ENCODE measurements at regions not wholly inside any gene's neighbourhood (a gene's known extent, or its start where the extent isn't known, plus 50 kb on each side); places are given as distances from the start of the nearest gene placed in this dataset.

GRCh38 chr4:120977435-120977997 is 55.0 kb upstream of the PRDM5 start:
- no peak overlapping the region for H3K27ac Mint-ChIP-seq (ENCODE audit: low read depth, unreplicated experiment)
- ChIA-PET CTCF (interaction anchor here (0.7 to 1.3 kb wide), 3 partner anchors 11 to 59 kb away, joined by 3 read pairs; no protein-coding TSS in a partner anchor), POLR2A (no interaction called here)
- no peaks in the 10 kb centered on the region for H3K4me1 Mint-ChIP-seq (ENCODE audit: insufficient read depth, unreplicated experiment)
- peak; percentile 57 for DNase-seq (ENCODE audit: unreplicated experiment)
- no peaks in the 10 kb centered on the region for H3K36me3 Mint-ChIP-seq (ENCODE audit: insufficient read depth, unreplicated experiment)
- no peaks in the 10 kb centered on the region for H3K27me3 Mint-ChIP-seq (ENCODE audit: insufficient read depth, unreplicated experiment)
- H3K9me3 Mint-ChIP-seq (ENCODE audit: unreplicated experiment) = no peaks in the 10 kb centered on the region
- H3K4me3 Mint-ChIP-seq (ENCODE audit: unreplicated experiment) = no peak overlapping the region
- BruUV-seq (replicated peaks) = no TSS peak
- intact Hi-C loops (cut with micrococcal nuclease) = loop anchor here (2.0 kb wide), 1 partner anchor 259 kb away; no protein-coding TSS in a partner anchor
- TF ChIP-seq, protein P1, sequence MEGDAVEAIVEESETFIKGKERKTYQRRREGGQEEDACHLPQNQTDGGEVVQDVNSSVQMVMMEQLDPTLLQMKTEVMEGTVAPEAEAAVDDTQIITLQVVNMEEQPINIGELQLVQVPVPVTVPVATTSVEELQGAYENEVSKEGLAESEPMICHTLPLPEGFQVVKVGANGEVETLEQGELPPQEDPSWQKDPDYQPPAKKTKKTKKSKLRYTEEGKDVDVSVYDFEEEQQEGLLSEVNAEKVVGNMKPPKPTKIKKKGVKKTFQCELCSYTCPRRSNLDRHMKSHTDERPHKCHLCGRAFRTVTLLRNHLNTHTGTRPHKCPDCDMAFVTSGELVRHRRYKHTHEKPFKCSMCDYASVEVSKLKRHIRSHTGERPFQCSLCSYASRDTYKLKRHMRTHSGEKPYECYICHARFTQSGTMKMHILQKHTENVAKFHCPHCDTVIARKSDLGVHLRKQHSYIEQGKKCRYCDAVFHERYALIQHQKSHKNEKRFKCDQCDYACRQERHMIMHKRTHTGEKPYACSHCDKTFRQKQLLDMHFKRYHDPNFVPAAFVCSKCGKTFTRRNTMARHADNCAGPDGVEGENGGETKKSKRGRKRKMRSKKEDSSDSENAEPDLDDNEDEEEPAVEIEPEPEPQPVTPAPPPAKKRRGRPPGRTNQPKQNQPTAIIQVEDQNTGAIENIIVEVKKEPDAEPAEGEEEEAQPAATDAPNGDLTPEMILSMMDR (IDR thresholded peaks at IDR 0.05; ENCODE audit: unreplicated experiment) = peak; percentile 38

DNA sequence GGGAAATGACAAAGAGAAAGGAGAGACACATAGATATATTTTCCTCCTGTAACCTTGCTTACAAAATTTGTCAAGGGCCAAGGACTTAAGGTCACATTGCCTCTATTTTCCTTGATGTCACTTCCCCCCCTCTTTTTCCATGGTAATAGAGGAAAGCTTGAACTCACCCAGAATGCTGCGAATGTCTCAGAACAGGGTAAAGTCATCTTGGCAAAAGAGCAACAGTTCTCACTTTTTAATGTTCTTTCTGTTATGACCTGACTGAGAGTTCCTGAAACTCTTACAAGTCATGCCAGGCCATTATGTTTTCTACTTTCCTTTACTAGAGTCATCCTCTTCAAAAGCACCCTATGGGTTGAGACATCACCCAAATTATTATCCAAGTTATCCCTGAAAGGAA is 50.7 kb upstream of the PRDM5 start:
- no peak overlapping the region for H3K4me3 Mint-ChIP-seq (ENCODE audit: unreplicated experiment)
- no peak for DNase-seq (ENCODE audit: unreplicated experiment)
- no peaks in the 10 kb centered on the region for H3K36me3 Mint-ChIP-seq (ENCODE audit: insufficient read depth, unreplicated experiment)
- H3K4me1 Mint-ChIP-seq (ENCODE audit: insufficient read depth, unreplicated experiment) = no peaks in the 10 kb centered on the region
- intact Hi-C loops (cut with micrococcal nuclease) = no loop called here
- no peaks in the 10 kb centered on the region for H3K9me3 Mint-ChIP-seq (ENCODE audit: unreplicated experiment)
- ChIA-PET POLR2A (interaction anchor here (0.7 kb wide), 1 partner anchor 15 kb away, joined by 3 read pairs; no protein-coding TSS in a partner anchor), CTCF (no interaction called here)
- no peaks in the 10 kb centered on the region for H3K27me3 Mint-ChIP-seq (ENCODE audit: insufficient read depth, unreplicated experiment)
- BruUV-seq (replicated peaks) = no TSS peak
- H3K27ac Mint-ChIP-seq (ENCODE audit: low read depth, unreplicated experiment) = no peak overlapping the region
- TF ChIP-seq, protein P1 (IDR thresholded peaks at IDR 0.05; ENCODE audit: unreplicated experiment) = no peak
